ENCODE measurements at regions not wholly inside any gene's neighbourhood (a gene's known extent, or its start where the extent isn't known, plus 50 kb on each side); places are given as distances from the start of the nearest gene placed in this dataset.

DNA sequence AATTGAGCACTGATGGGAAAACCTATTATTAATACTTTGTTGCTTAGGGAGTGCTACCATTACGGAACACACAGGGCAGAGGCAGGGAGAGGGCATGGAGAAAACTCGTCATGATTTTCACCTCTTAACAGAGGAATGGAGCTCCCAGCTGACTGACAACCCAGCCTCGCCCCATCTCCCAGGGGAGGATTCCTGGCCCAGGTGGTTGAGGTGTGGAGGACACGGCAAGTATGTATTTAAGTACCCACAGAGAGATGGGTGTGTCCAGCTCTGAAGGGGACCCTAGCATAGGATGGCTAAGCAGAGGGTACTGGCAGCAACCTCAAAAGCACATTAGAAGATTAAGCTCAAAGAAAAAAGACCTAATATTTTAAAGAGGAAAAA is 261.9 kb upstream of the MOCS1 start:
- H3K27ac ChIP-seq: no peak overlapping the region
- ATAC-seq (no peak), DNase-seq (no peak)
- H3K4me1 ChIP-seq: no peaks in the 10 kb centered on the region
- intact Hi-C loops (cut with DNase I): no loop called here
- H3K4me3 ChIP-seq: no peak overlapping the region
- WGBS, 3 donors: 66 to 80% (median 76%) methylated on average over 4 of the region's 4 CpGs
- H3K27me3 ChIP-seq (ENCODE audit: insufficient read depth in 3 of 3, low read length in 2 of 3): no peaks in the 10 kb centered on the region
- TF ChIP-seq, protein P1, sequence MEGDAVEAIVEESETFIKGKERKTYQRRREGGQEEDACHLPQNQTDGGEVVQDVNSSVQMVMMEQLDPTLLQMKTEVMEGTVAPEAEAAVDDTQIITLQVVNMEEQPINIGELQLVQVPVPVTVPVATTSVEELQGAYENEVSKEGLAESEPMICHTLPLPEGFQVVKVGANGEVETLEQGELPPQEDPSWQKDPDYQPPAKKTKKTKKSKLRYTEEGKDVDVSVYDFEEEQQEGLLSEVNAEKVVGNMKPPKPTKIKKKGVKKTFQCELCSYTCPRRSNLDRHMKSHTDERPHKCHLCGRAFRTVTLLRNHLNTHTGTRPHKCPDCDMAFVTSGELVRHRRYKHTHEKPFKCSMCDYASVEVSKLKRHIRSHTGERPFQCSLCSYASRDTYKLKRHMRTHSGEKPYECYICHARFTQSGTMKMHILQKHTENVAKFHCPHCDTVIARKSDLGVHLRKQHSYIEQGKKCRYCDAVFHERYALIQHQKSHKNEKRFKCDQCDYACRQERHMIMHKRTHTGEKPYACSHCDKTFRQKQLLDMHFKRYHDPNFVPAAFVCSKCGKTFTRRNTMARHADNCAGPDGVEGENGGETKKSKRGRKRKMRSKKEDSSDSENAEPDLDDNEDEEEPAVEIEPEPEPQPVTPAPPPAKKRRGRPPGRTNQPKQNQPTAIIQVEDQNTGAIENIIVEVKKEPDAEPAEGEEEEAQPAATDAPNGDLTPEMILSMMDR (IDR thresholded peaks at IDR 0.05): no peak
- H3K36me3 ChIP-seq (ENCODE audit: insufficient read depth in 1 of 2, low read depth in 1 of 2): no peaks in the 10 kb centered on the region
- H3K9me3 ChIP-seq: no peaks in the 10 kb centered on the region

DNA sequence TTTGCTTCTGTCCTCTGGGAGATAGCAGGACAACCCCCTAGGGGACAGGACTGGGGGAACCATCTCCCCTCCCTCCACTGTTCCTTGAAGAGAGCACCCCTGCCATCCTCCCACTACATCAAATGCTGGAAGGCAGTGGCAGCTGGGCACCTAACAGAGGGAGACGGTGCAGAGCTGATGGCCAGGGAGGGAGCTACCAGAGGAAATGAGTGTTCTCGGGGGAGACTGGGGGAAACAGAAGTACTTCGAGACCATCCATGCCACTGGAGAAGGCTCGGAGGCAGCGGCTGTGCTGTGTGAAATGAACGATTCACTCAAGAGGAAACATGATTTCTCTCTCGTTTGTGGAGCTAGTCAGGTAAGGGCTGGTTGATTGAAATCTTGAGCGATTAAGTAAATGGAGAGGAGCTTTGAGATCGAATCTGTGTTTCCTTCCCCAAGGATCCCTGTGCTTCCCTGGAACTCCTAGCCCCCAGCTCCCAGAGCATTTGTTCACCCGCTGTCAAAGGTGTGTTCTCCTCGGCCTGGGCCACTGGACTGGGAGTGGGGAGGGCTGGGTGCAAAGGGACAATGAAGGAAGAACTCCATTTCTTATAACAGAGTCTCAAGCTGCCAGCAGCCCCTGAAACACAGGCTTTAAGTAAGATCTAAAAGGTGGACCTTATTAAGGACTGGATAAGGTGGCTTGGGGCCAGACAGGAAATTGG is 261.3 kb upstream of the MOCS1 start:
- no peaks in the 10 kb centered on the region for H3K9me3 ChIP-seq
- H3K36me3 ChIP-seq (ENCODE audit: insufficient read depth in 1 of 2, low read depth in 1 of 2): no peaks in the 10 kb centered on the region
- TF ChIP-seq, protein P1 (IDR thresholded peaks at IDR 0.05): no peak
- H3K4me3 ChIP-seq: no peak overlapping the region
- ATAC-seq (no peak), DNase-seq (no peak)
- no peaks in the 10 kb centered on the region for H3K4me1 ChIP-seq
- no peak overlapping the region for H3K27ac ChIP-seq
- no peaks in the 10 kb centered on the region for H3K27me3 ChIP-seq (ENCODE audit: insufficient read depth in 3 of 3, low read length in 2 of 3)
- intact Hi-C loops (cut with DNase I): no loop called here
- 77 to 80% (median 79%) methylated on average over 11 of the region's 11 CpGs for WGBS, 3 donors

DNA sequence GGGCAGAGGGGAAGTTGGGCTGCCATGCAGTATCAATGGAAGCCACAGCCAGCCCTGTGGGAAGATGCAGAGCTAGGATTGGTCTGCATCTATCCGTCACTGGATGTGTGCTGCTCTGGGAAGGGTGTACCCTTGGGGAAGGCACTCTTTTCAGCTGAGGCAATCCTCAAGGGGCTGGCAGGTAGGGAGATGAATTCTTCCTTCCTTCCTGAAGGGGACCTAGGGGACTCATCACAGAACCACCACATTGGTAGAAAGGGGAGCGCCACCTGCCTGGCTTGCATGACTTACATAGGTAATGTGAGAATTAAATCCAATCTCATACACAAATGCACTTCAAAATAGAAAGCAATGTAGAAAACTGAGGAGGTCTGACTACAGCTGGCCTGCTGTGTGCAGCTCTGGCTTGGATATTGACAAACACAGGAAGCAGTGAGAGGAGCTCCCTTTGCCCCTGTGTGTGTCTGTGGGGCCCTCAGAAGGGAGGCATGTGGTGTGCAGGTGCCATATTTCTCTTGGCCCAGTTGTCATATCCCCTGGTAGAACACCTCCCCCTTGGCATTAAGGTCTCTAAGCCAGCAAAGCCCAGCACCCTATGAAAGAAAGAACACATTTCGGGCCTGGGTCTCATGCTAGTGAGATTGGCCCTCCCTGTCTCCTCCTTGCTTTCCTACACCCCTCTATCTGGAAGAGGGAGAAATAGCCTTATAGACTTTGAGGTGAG is 260.3 kb upstream of the MOCS1 start:
- Histone ChIP-seq H3K4me3 (no peak overlapping the region), H3K36me3 (ENCODE audit: insufficient read depth in 1 of 2, low read depth in 1 of 2) (no peaks in the 10 kb centered on the region), H3K27me3 (ENCODE audit: insufficient read depth in 3 of 3, low read length in 2 of 3) (no peaks in the 10 kb centered on the region), H3K4me1 (no peaks in the 10 kb centered on the region), H3K9me3 (no peaks in the 10 kb centered on the region), H3K27ac (no peak overlapping the region)
- TF ChIP-seq, protein P1 (IDR thresholded peaks at IDR 0.05): no peak
- WGBS, 3 donors: 91 to 100% (median 93%) methylated on average over 3 of the region's 3 CpGs
- intact Hi-C loops (cut with DNase I): no loop called here
- ATAC-seq (no peak), DNase-seq (no peak)

DNA sequence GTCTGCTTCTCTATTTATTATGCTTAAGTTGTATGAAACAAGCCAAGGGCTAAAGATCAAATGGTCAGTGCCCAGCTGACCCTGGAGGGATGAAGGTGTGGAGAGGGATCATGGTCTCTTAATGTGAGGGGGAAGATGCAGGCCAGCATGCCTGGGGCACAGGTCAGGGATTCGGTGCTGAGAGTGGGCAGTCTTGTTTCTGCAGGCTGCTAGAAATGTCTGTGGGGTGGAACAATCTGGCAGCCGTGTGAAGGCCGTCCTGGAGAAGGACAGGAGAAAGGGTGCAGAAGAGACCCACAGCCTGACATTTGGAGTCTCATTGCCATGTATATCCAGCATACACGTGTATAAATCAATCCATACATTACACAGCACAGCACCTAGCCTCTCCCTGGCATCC is 258.3 kb upstream of the MOCS1 start:
- Histone ChIP-seq H3K4me1 (no peaks in the 10 kb centered on the region), H3K4me3 (no peak overlapping the region), H3K9me3 (no peaks in the 10 kb centered on the region), H3K27me3 (ENCODE audit: insufficient read depth in 3 of 3, low read length in 2 of 3) (no peaks in the 10 kb centered on the region), H3K27ac (no peak overlapping the region), H3K36me3 (ENCODE audit: insufficient read depth in 1 of 2, low read depth in 1 of 2) (no peaks in the 10 kb centered on the region)
- WGBS, 3 donors: 66 to 68% (median 67%) methylated on average over 4 of the region's 4 CpGs
- intact Hi-C loops (cut with DNase I): no loop called here
- TF ChIP-seq, protein P1 (IDR thresholded peaks at IDR 0.05): no peak
- ATAC-seq: no peak
- DNase-seq: no peak

All from psoas muscle (tissue), 7 donors.